ENCODE measurements at regions not wholly inside any gene's neighbourhood (a gene's known extent, or its start where the extent isn't known, plus 50 kb on each side); places are given as distances from the start of the nearest gene placed in this dataset.

DNA sequence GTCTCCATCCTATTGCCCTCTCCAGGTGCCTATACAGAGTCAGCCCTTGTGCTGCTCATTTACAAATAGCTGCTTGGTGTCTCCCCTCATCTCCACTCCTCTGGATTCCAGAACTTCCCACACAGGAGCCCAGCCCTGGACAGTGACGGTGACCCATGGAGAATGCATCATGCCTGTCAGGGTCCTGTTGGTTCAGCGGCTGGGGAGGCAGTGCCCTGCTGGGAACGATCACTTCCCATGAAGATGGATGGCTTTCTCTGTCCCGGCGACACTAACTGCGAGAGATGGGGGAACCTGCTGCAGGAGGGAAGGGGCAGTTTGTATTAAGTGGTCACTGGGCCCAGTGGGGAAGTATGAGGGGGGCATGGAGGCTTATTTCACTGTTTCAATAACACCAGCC lies 395.0 kb upstream of the TBX3 start:
- Histone ChIP-seq H3K4me3 (ENCODE audit: low read depth in 1 of 2, low read length in 1 of 2) (no peak overlapping the region), H3K27me3 (no peaks in the 10 kb centered on the region), H3K27ac (no peak overlapping the region), H3K36me3 (no peaks in the 10 kb centered on the region), H3K9me3 (no peaks in the 10 kb centered on the region), H3K4me1 (ENCODE audit: control insufficient read depth in 1 of 2, insufficient read depth in 1 of 2, low read depth in 1 of 2, low read length in 1 of 2) (no peaks in the 10 kb centered on the region)
- TF ChIP-seq, protein P1, sequence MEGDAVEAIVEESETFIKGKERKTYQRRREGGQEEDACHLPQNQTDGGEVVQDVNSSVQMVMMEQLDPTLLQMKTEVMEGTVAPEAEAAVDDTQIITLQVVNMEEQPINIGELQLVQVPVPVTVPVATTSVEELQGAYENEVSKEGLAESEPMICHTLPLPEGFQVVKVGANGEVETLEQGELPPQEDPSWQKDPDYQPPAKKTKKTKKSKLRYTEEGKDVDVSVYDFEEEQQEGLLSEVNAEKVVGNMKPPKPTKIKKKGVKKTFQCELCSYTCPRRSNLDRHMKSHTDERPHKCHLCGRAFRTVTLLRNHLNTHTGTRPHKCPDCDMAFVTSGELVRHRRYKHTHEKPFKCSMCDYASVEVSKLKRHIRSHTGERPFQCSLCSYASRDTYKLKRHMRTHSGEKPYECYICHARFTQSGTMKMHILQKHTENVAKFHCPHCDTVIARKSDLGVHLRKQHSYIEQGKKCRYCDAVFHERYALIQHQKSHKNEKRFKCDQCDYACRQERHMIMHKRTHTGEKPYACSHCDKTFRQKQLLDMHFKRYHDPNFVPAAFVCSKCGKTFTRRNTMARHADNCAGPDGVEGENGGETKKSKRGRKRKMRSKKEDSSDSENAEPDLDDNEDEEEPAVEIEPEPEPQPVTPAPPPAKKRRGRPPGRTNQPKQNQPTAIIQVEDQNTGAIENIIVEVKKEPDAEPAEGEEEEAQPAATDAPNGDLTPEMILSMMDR (IDR thresholded peaks at IDR 0.05), result no peak

DNA sequence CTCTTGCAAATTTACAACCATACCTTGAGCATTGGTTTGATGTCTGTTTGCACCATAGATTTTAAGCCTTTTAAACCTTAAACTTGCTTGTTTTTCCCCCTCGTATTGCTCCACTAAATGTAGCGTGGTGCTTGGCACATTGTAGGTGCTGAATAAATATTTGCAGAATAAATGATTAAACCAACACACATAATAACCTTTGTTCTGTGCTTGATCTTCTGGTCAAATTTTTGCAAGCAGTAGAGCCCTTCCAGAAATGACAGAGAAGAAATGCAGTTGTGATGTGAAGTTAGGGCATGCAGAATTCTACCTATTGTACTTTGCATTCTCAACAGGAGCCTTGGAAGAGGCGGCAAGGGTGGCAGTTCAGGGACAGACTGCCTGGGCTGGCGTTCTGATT lies 394.4 kb upstream of the TBX3 start:
- Histone ChIP-seq H3K27ac (no peak overlapping the region), H3K9me3 (no peaks in the 10 kb centered on the region), H3K4me1 (ENCODE audit: control insufficient read depth in 1 of 2, insufficient read depth in 1 of 2, low read depth in 1 of 2, low read length in 1 of 2) (no peaks in the 10 kb centered on the region), H3K4me3 (ENCODE audit: low read depth in 1 of 2, low read length in 1 of 2) (no peak overlapping the region), H3K27me3 (no peaks in the 10 kb centered on the region), H3K36me3 (no peaks in the 10 kb centered on the region)
- TF ChIP-seq, protein P1 (IDR thresholded peaks at IDR 0.05), result no peak

DNA sequence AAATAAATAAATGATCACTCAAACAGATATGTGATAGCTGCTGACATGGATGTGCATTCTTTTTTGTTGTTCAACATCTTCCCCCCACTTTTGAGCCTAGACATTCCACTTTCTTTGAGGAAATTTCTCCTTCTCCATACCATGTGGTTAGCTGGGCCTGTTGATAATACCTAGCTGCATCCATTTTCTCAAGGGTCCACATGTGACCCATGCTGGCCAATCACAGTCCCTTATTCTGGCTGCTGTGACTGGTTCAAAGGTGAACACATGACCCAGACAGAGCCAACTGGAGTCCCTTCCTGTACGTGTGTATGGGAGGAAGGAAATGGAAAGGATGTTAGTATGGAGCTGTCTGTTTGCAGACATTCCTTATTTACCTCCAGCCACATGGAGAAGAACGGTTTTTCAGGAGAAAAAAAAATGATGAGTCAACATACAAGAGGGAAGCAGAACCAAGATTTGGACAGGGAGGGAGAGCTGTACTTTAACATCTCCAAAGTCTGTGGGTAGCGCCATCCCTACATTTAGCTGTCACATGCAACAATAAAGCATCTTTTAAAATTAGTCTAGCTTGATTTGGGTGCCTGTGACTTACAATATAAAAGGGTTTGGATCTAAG lies 391.7 kb upstream of the TBX3 start:
- Histone ChIP-seq H3K4me3 (ENCODE audit: low read depth in 1 of 2, low read length in 1 of 2) (no peak overlapping the region), H3K27ac (no peak overlapping the region), H3K4me1 (ENCODE audit: control insufficient read depth in 1 of 2, insufficient read depth in 1 of 2, low read depth in 1 of 2, low read length in 1 of 2) (no peaks in the 10 kb centered on the region), H3K36me3 (no peaks in the 10 kb centered on the region), H3K9me3 (no peaks in the 10 kb centered on the region), H3K27me3 (no peaks in the 10 kb centered on the region)
- TF ChIP-seq, protein P1 (IDR thresholded peaks at IDR 0.05), result no peak

DNA sequence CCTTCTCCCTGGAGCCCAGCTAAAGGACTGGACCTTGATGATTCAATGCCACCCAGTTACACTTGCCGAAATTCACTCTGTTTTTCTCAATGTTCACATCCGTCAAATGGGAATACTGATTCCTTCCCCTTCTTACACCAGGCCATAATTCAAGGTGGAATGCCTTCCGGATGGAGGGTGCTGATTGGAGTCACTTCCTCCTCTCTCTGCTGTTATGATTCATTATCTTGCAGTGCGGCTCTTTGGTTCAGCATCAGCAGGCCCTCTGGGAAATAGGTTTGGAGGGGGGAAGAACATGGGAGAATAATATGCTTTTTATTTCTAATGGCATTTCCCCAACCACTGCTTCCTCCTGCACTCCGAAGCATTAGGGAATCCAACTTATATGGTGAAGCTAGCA lies 390.6 kb upstream of the TBX3 start:
- no peak overlapping the region for H3K27ac ChIP-seq
- no peak overlapping the region for H3K4me3 ChIP-seq (ENCODE audit: low read depth in 1 of 2, low read length in 1 of 2)
- no peaks in the 10 kb centered on the region for H3K9me3 ChIP-seq
- H3K27me3 ChIP-seq, result no peaks in the 10 kb centered on the region
- TF ChIP-seq, protein P1 (IDR thresholded peaks at IDR 0.05), result no peak
- H3K4me1 ChIP-seq (ENCODE audit: control insufficient read depth in 1 of 2, insufficient read depth in 1 of 2, low read depth in 1 of 2, low read length in 1 of 2), result no peaks in the 10 kb centered on the region
- no peaks in the 10 kb centered on the region for H3K36me3 ChIP-seq

DNA sequence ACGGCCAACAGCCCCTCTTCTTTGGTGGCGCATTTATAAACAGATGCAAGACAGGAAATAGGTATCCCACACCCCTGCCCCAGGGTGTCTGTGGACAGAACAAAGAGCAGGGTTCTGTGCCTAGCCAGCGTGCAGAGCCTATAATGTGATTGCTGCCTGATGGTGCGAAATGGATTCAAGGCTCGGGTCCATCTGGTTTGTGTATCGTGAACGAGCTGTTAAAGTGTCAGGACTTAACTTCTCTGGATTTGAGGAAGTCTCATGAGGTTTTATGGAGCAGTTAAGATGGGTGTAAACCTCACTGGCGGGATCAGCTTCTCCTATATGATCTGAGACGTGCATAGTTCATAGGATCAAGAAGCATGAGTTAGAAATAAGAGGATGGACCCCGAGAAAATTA lies 388.7 kb upstream of the TBX3 start:
- Histone ChIP-seq H3K27me3 (no peaks in the 10 kb centered on the region), H3K4me3 (ENCODE audit: low read depth in 1 of 2, low read length in 1 of 2) (no peak overlapping the region)
- TF ChIP-seq, protein P1 (IDR thresholded peaks at IDR 0.05), result no peak

DNA sequence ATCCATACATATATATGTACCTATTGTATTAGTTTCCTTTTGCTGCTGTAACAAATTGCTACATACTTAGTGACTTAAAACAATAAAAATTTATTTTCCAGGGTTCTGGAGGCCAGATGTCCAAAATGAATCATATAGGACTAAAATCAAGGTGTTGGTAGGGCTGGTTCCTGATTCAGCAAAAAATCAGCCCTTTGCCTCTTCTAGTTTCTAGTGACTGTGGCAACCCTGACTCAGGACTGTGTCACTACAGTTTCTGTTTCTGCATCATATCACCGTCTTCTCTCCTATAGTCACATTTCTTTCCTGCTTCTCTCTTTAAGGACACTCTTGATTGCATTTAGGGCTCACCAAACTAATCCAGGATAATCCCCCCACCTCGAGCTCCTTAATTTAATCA lies 386.3 kb upstream of the TBX3 start:
- Histone ChIP-seq H3K4me1 (ENCODE audit: control insufficient read depth in 1 of 2, insufficient read depth in 1 of 2, low read depth in 1 of 2, low read length in 1 of 2) (no peaks in the 10 kb centered on the region), H3K36me3 (no peaks in the 10 kb centered on the region), H3K27ac (no peak overlapping the region), H3K4me3 (ENCODE audit: low read depth in 1 of 2, low read length in 1 of 2) (no peak overlapping the region), H3K27me3 (no peaks in the 10 kb centered on the region), H3K9me3 (no peaks in the 10 kb centered on the region)
- TF ChIP-seq, protein P1 (IDR thresholded peaks at IDR 0.05), result no peak

More for the DNA sequence above, 388.7 kb upstream of the TBX3 start:
- no peak overlapping the region for H3K27ac ChIP-seq
- H3K4me1 ChIP-seq (ENCODE audit: control insufficient read depth in 1 of 2, insufficient read depth in 1 of 2, low read depth in 1 of 2, low read length in 1 of 2), result no peaks in the 10 kb centered on the region
- H3K36me3 ChIP-seq, result no peaks in the 10 kb centered on the region
- H3K9me3 ChIP-seq, result no peaks in the 10 kb centered on the region
